IMR-90 (cell line): ENCODE measurements at regions not wholly inside any gene's neighbourhood (a gene's known extent, or its start where the extent isn't known, plus 50 kb on each side); places are given as distances from the start of the nearest gene placed in this dataset.

Experiments used
- ATAC-seq: fragments of 200-7000 bp; cut with Tn5 transposase; 2 replicates; pipeline ENCODE4 v1.9.1; 2020; ENCODE audit warnings: low read depth, mild to moderate bottlenecking, moderate library complexity
- BruUV-seq: library from RNA; stranded (reverse); fragments of 400-500 nt; replicated peaks from 2 replicates; lab custom pipeline; 2021; lab: Mats Ljungman, UMichigan
- CTCF ChIA-PET: fragments of 300-600 bp; formaldehyde crosslinking; extraction: SDS; loops from one replicate; lab custom pipeline; 2021; ENCODE audit warnings: antibody characterized with exemption; lab: Yijun Ruan, JAX
- POLR2A ChIA-PET: fragments of 300-600 bp; sonication (Branson Sonifier 250); formaldehyde crosslinking; loops from one replicate; lab custom pipeline; 2022; ENCODE audit warnings: antibody characterized with exemption; ENCODE audit not compliant: unreplicated experiment; lab: Charles Lee
- DNase-seq: peaks from one replicate; pipeline ENCODE4 v3.0.0; 2013
- H2AFZ ChIP-seq: replicated peaks from 2 replicates; pipeline ENCODE3; 2013; ENCODE audit warnings: low read length, mild to moderate bottlenecking; ENCODE audit not compliant: poor library complexity
- H2AK5ac ChIP-seq: 2 replicates; pipeline ENCODE4 v1.6.1; 2013; ENCODE audit warnings: low read depth, low read length, inconsistent platforms
- H2AK9ac ChIP-seq: replicated peaks from 2 replicates; pipeline ENCODE3; 2013; ENCODE audit warnings: mild to moderate bottlenecking, low read depth, low read length, moderate library complexity; ENCODE audit not compliant: poor library complexity
- H2BK120ac ChIP-seq: 2 replicates; pipeline ENCODE4 v1.6.1; 2013; ENCODE audit warnings: low read depth, low read length, inconsistent platforms
- H2BK15ac ChIP-seq: 3 replicates; pipeline ENCODE4 v1.6.1; 2013; ENCODE audit warnings: low read depth, low read length, inconsistent platforms
- H2BK20ac ChIP-seq: 2 replicates; pipeline ENCODE4 v1.6.1; 2013; ENCODE audit warnings: low read depth, mild to moderate bottlenecking, inconsistent platforms, low read length, moderate library complexity
- H2BK5ac ChIP-seq: 2 replicates; pipeline ENCODE4 v1.6.1; 2013; ENCODE audit warnings: mild to moderate bottlenecking, low read depth, low read length, inconsistent platforms; ENCODE audit not compliant: poor library complexity, severe bottlenecking
- H3K14ac ChIP-seq: replicated peaks from 2 replicates; pipeline ENCODE4 v1.6.1; 2013; ENCODE audit warnings: low read depth, low read length, inconsistent platforms
- H3K18ac ChIP-seq: 2 replicates; pipeline ENCODE4 v1.6.1; 2013; ENCODE audit warnings: low read depth, low read length, control low read depth
- H3K23ac ChIP-seq: 2 replicates; pipeline ENCODE4 v1.6.1; 2013; ENCODE audit warnings: low read depth, low read length, inconsistent platforms
- H3K27ac ChIP-seq: 2 replicates; pipeline ENCODE4 v1.5.1; 2013; ENCODE audit warnings: mild to moderate bottlenecking, control low read depth, low read length; ENCODE audit not compliant: insufficient read depth
- H3K27me3 ChIP-seq: 2 replicates; pipeline ENCODE4 v1.6.1; 2013; ENCODE audit warnings: low read length; ENCODE audit not compliant: control insufficient read depth, insufficient read depth
- H3K36me3 ChIP-seq: 2 replicates; pipeline ENCODE4 v1.6.1; 2013; ENCODE audit warnings: low read length, mixed read lengths; ENCODE audit not compliant: control insufficient read depth, insufficient read depth
- H3K4ac ChIP-seq: 2 replicates; pipeline ENCODE4 v1.6.1; 2013; ENCODE audit warnings: low read depth, low read length, inconsistent platforms
- H3K4me1 ChIP-seq: 2 replicates; pipeline ENCODE4 v1.6.1; 2013; ENCODE audit warnings: low read length, mixed read lengths; ENCODE audit not compliant: control insufficient read depth, insufficient read depth
- H3K4me2 ChIP-seq: 2 replicates; pipeline ENCODE4 v1.6.1; 2013; ENCODE audit warnings: low read depth, mild to moderate bottlenecking, control low read depth, low read length, moderate library complexity
- H3K4me3 ChIP-seq: 2 replicates; pipeline ENCODE4 v1.5.1; 2013; ENCODE audit warnings: low read depth, mild to moderate bottlenecking, control low read depth, low read length, moderate library complexity; ENCODE audit not compliant: insufficient read depth
- H3K56ac ChIP-seq: 2 replicates; pipeline ENCODE4 v1.6.1; 2013; ENCODE audit warnings: low read length, inconsistent platforms; ENCODE audit not compliant: insufficient read depth; ENCODE audit errors: extremely low read depth
- H3K79me1 ChIP-seq, 2 experiments: 2 replicates each; pipeline ENCODE4 v1.6.1; 2013; ENCODE audit warnings: low read length in 2 of 2, inconsistent platforms in 1 of 2, low read depth in 1 of 2
- H3K9ac ChIP-seq: 2 replicates; pipeline ENCODE4 v1.6.1; 2013; ENCODE audit warnings: low read depth, low read length, control low read depth
- H3K9me1 ChIP-seq: 2 replicates; pipeline ENCODE4 v1.6.1; 2013; ENCODE audit warnings: low read length, inconsistent platforms; ENCODE audit not compliant: insufficient read depth
- H3K9me3 ChIP-seq: 2 replicates; pipeline ENCODE4 v1.6.1; 2013; ENCODE audit warnings: low read length; ENCODE audit not compliant: control insufficient read depth, insufficient read depth
- H4K20me1 ChIP-seq: 2 replicates; pipeline ENCODE4 v1.6.1; 2013; ENCODE audit warnings: low read length, inconsistent platforms; ENCODE audit not compliant: insufficient read depth
- H4K5ac ChIP-seq: 2 replicates; pipeline ENCODE4 v1.6.1; 2013; ENCODE audit warnings: mild to moderate bottlenecking, low read depth, low read length, control low read depth
- H4K8ac ChIP-seq, 2 experiments: 2 replicates each; pipeline ENCODE4 v1.6.1; 2013; ENCODE audit warnings: low read depth in 2 of 2, low read length in 2 of 2, control low read depth in 1 of 2, inconsistent platforms in 1 of 2
- H4K91ac ChIP-seq: 2 replicates; pipeline ENCODE4 v1.6.1; 2013; ENCODE audit warnings: low read depth, low read length, inconsistent platforms; ENCODE audit not compliant: insufficient read depth
- CEBPB ChIP-seq: IDR thresholded peaks from 2 replicates; pipeline ENCODE4 v1.6.1; 2012; ENCODE audit warnings: low read depth, low read length, improper control_type of control experiment
- ELK1 ChIP-seq: fragments of 150-350 bp; IDR thresholded peaks from 2 replicates; pipeline ENCODE4 v1.6.1; 2016; ENCODE audit warnings: low read depth, mild to moderate bottlenecking, low read length, moderate library complexity, borderline replicate concordance
- FOS ChIP-seq: fragments of 150-350 bp; IDR thresholded peaks from 2 replicates; pipeline ENCODE4 v1.6.1; 2016; ENCODE audit warnings: low read depth, low read length
- MAFK ChIP-seq: IDR thresholded peaks from 2 replicates; pipeline ENCODE4 v1.6.1; 2012; ENCODE audit warnings: low read depth, low read length, improper control_type of control experiment
- MAZ ChIP-seq: IDR thresholded peaks from 2 replicates; pipeline ENCODE4 v1.6.1; 2012; ENCODE audit warnings: low read depth, mild to moderate bottlenecking, low read length, improper control_type of control experiment, moderate library complexity, borderline replicate concordance
- POLR2A ChIP-seq: IDR thresholded peaks from 2 replicates; pipeline ENCODE4 v1.6.1; 2012; ENCODE audit warnings: mild to moderate bottlenecking, low read depth, low read length
- RFX5 ChIP-seq: IDR thresholded peaks from 2 replicates; pipeline ENCODE4 v1.8.0; 2012; ENCODE audit warnings: low read depth, mild to moderate bottlenecking, low read length, moderate library complexity
- WGBS, 2 experiments: methylation state at CpG; one replicate each; pipeline versions ENCODE4 v1.1.5 to v1.1.7; 2013; ENCODE audit warnings: missing lambda C conversion rate in 2 of 2; ENCODE audit not compliant: insufficient read length in 1 of 2; ENCODE audit errors: extremely low coverage in 2 of 2; 5-methylcytosine and 5-hydroxymethylcytosine counted together
- dilution Hi-C: fragments of 300-500 bp; cut with HindIII; formaldehyde crosslinking; loops from one replicate; pipeline ENCODE4 v1.14.3; 2018; ENCODE audit warnings: low sequenced_read_pairs; ENCODE audit not compliant: unreplicated experiment
- in situ Hi-C: fragments of 300-500 bp; cut with MboI; formaldehyde crosslinking; loops from 3 replicates; pipeline ENCODE4 v1.14.3; 2019; ENCODE audit warnings: low sequenced_read_pairs, inconsistent platforms, mixed read lengths
- intact Hi-C: fragments of 100-400 bp; cut with micrococcal nuclease; formaldehyde crosslinking; loops from 2 replicates; pipeline ENCODE4 v1.10.0; 2022

GRCh38 chr1:57637155-57637554 is 213.3 kb upstream of the DAB1 start:
- peak; percentile 37; the same call in 1 of the 2 replicates for ATAC-seq
- CTCF ChIA-PET, result interaction anchor here (0.6 kb wide), 1 partner anchor 530 kb away, joined by 5 read pairs; no protein-coding TSS in a partner anchor
- POLR2A ChIA-PET, result no interaction called here

More at GRCh38 chr1:57637155-57637554, 213.3 kb upstream of the DAB1 start:
- BruUV-seq, result no TSS peak
- Histone ChIP-seq H3K14ac (no peak overlapping the region), H2BK5ac (no peak overlapping the region), H3K27ac (no peak overlapping the region), H3K9me1 (no peaks in the 10 kb centered on the region), H4K20me1 (no peaks in the 10 kb centered on the region), H3K18ac (no peak overlapping the region), H2AFZ (peak overlapping the region; percentile 38), H4K5ac (no peak overlapping the region), H2BK20ac (no peak overlapping the region), H3K36me3 (no peaks in the 10 kb centered on the region), H2BK120ac (no peak overlapping the region), H3K27me3 (no peaks in the 10 kb centered on the region), H4K91ac (no peak overlapping the region), H3K9me3 (no peaks in the 10 kb centered on the region), H3K56ac (no peak overlapping the region), H2AK9ac (peak overlapping the region; percentile 60), H4K8ac (no peak overlapping the region), H3K4me1 (peaks cover 2% of the 10 kb centered on the region; the same call in 1 of the 2 replicates), H3K4me2 (no peak overlapping the region; the same call in 1 of the 2 replicates), H3K4me3 (no peak overlapping the region), H2AK5ac (no peak overlapping the region), H3K9ac (no peak overlapping the region), H2BK15ac (no peak overlapping the region), H3K79me1 (no peaks in the 10 kb centered on the region), H3K4ac (no peak overlapping the region; the same call in 1 of the 2 replicates), H3K23ac (no peak overlapping the region)
- peak; percentile 40 for DNase-seq
- TF ChIP-seq POLR2A, result no peak
- TF ChIP-seq ELK1, result no peak
- no peak for TF ChIP-seq MAFK
- no peak for TF ChIP-seq MAZ
- no peak; the same call in 1 of the 2 replicates for TF ChIP-seq FOS
- peak; percentile 73; the same call in 1 of the 2 replicates for TF ChIP-seq CEBPB
- TF ChIP-seq RFX5, result no peak
- in situ Hi-C loops, result no loop called here
- intact Hi-C loops, result no loop called here
- WGBS, 2 experiments, result 36% methylated on average over 2 of the region's 2 CpGs; no CpG with 5 or more reads in 1 of the 2 experiments
- dilution Hi-C loops, result no loop called here
